AG04450 (cell line): ENCODE measurements at regions not wholly inside any gene's neighbourhood (a gene's known extent, or its start where the extent isn't known, plus 50 kb on each side); places are given as distances from the start of the nearest gene placed in this dataset.

Source experiments
- CTCF ChIA-PET: fragments of 300-600, 350-600 bp; formaldehyde crosslinking; extraction: SDS; loops from one replicate; lab custom pipeline; 2022; ENCODE audit warnings: antibody characterized with exemption, inconsistent platforms; lab: Charles Lee
- POLR2A ChIA-PET: fragments of 350-600 bp; formaldehyde crosslinking; extraction: SDS; loops from one replicate; lab custom pipeline; 2021; ENCODE audit warnings: antibody characterized with exemption, inconsistent platforms; lab: Yijun Ruan, JAX
- DNase-seq: peaks from one replicate; pipeline ENCODE4 v3.0.0-alpha.2; 2011; ENCODE audit warnings: low read depth, low spot score
- H3K27ac ChIP-seq: one replicate; pipeline ENCODE4 v1.5.1; 2012; ENCODE audit warnings: low read depth, low read length, control low read depth
- H3K27me3 ChIP-seq: one replicate; pipeline ENCODE4 v1.6.0; 2012; ENCODE audit warnings: low read length; ENCODE audit not compliant: control insufficient read depth, insufficient read depth
- H3K4me3 ChIP-seq: 2 replicates; pipeline ENCODE4 v1.5.1; 2011; ENCODE audit warnings: mild to moderate bottlenecking, low read depth, low read length, control low read depth
- H3K9me3 ChIP-seq: 2 replicates; pipeline ENCODE4 v1.5.1; 2012; ENCODE audit warnings: low read length; ENCODE audit not compliant: control insufficient read depth, insufficient read depth
- CTCF ChIP-seq: IDR thresholded peaks from 2 replicates; pipeline ENCODE4 v1.5.1; 2011; ENCODE audit warnings: low read depth, low read length, control low read depth, inconsistent platforms

- no peak for TF ChIP-seq CTCF
- Histone ChIP-seq H3K4me3 (no peak overlapping the region), H3K27me3 (no peaks in the 10 kb centered on the region), H3K27ac (no peak overlapping the region), H3K9me3 (peaks cover 8% of the 10 kb centered on the region)
- POLR2A ChIA-PET: no interaction called here
- no peak for DNase-seq
- CTCF ChIA-PET: interaction anchor here (1.0 to 1.5 kb wide), 2 partner anchors 11 to 1222 kb away, joined by 3 to 6 read pairs; no protein-coding TSS in a partner anchor
Measured at GRCh38 chr12:92603741-92604432, 98.9 kb upstream of the PLEKHG7 start.

- Histone ChIP-seq H3K27me3 (no peaks in the 10 kb centered on the region), H3K4me3 (no peak overlapping the region), H3K27ac (peak overlapping the region; percentile 54), H3K9me3 (peaks cover 8% of the 10 kb centered on the region)
- no peak for TF ChIP-seq CTCF
- no peak for DNase-seq
- CTCF ChIA-PET: no interaction called here
- POLR2A ChIA-PET: no interaction called here
Measured at GRCh38 chr12:92602930-92603623, 99.7 kb upstream of the PLEKHG7 start.

GRCh38 chr12:92602476-92602875 lies 100.3 kb upstream of the PLEKHG7 start:
- H3K4me3 ChIP-seq: no peak overlapping the region
- H3K27ac ChIP-seq: peak overlapping the region; percentile 80
- CTCF ChIA-PET: no interaction called here
- no peak for TF ChIP-seq CTCF
- POLR2A ChIA-PET: no interaction called here
- no peaks in the 10 kb centered on the region for H3K27me3 ChIP-seq
- peak; percentile 77 for DNase-seq
- H3K9me3 ChIP-seq: peaks cover 8% of the 10 kb centered on the region

GRCh38 chr12:92601680-92602079 lies 101.1 kb upstream of the PLEKHG7 start:
- Histone ChIP-seq H3K9me3 (peaks cover 8% of the 10 kb centered on the region), H3K27ac (no peak overlapping the region)
- CTCF ChIA-PET: no interaction called here

More at GRCh38 chr12:92601680-92602079, 101.1 kb upstream of the PLEKHG7 start:
- DNase-seq: no peak
- Histone ChIP-seq H3K27me3 (no peaks in the 10 kb centered on the region), H3K4me3 (no peak overlapping the region)
- POLR2A ChIA-PET: no interaction called here
- no peak for TF ChIP-seq CTCF
